Loucy (cell line): ENCODE measurements at regions not wholly inside any gene's neighbourhood (a gene's known extent, or its start where the extent isn't known, plus 50 kb on each side); places are given as distances from the start of the nearest gene placed in this dataset.
"Not testable (repeated sequence)": the region's sequence is repeated elsewhere in the genome, so short reads cannot be mapped to it uniquely, and the experiment has no call there.

Experiments
- H2AFZ ChIP-seq: fragments of 200-600 bp; sonication (generic); 2 replicates; pipeline ENCODE4 v1.6.0; 2016; ENCODE audit warnings: antibody characterized with exemption, mild to moderate bottlenecking, low read length, moderate library complexity
- H3F3A ChIP-seq: fragments of 200-600 bp; 2 replicates; pipeline ENCODE4 v1.6.0; 2016; ENCODE audit warnings: antibody characterized with exemption, low read depth, mild to moderate bottlenecking
- H3K27me3 ChIP-seq: fragments of 200-600 bp; sonication (generic); 2 replicates; pipeline ENCODE4 v1.6.1; 2014; ENCODE audit warnings: low read length, mild to moderate bottlenecking; ENCODE audit not compliant: insufficient read depth, poor library complexity, severe bottlenecking
- H3K36me3 ChIP-seq: fragments of 200-600 bp; sonication (generic); 2 replicates; pipeline ENCODE4 v1.6.1; 2016; ENCODE audit warnings: low read length; ENCODE audit not compliant: insufficient read depth
- H3K4me1 ChIP-seq: fragments of 200-600 bp; sonication (generic); 2 replicates; pipeline ENCODE4 v1.5.1; 2014; ENCODE audit warnings: low read length, mild to moderate bottlenecking; ENCODE audit not compliant: insufficient read depth, poor library complexity, severe bottlenecking
- H3K4me2 ChIP-seq: fragments of 200-600 bp; sonication (generic); 2 replicates; pipeline ENCODE4 v1.6.0; 2014; ENCODE audit warnings: antibody characterized with exemption, low read length, low read depth, mild to moderate bottlenecking; ENCODE audit not compliant: poor library complexity, severe bottlenecking
- H3K4me3 ChIP-seq: fragments of 200-600 bp; sonication (generic); 2 replicates; pipeline ENCODE4 v1.5.1; 2014; ENCODE audit warnings: low read length, mild to moderate bottlenecking, mixed read lengths; ENCODE audit not compliant: poor library complexity, severe bottlenecking
- H3K79me2 ChIP-seq: fragments of 200-600 bp; sonication (generic); 2 replicates; pipeline ENCODE4 v1.6.1; 2014; ENCODE audit warnings: low read length; ENCODE audit not compliant: insufficient read depth
- H3K9ac ChIP-seq: fragments of 200-600 bp; sonication (generic); 2 replicates; pipeline ENCODE4 v1.6.0; 2014; ENCODE audit warnings: mild to moderate bottlenecking, low read depth, low read length, moderate library complexity; ENCODE audit not compliant: poor library complexity, severe bottlenecking
- H3K9me2 ChIP-seq: fragments of 200-600 bp; sonication (generic); replicated peaks from 2 replicates; pipeline ENCODE4 v1.6.1; 2016; ENCODE audit warnings: low read depth, low read length, mixed read lengths
- H3K9me3 ChIP-seq: fragments of 200-600 bp; sonication (generic); 2 replicates; pipeline ENCODE4 v1.6.1; 2014; ENCODE audit warnings: mild to moderate bottlenecking, antibody characterized with exemption, low read length, low read depth; ENCODE audit not compliant: insufficient read depth
- H4K20me1 ChIP-seq: fragments of 200-600 bp; sonication (generic); 2 replicates; pipeline ENCODE4 v1.6.0; 2014; ENCODE audit warnings: antibody characterized with exemption, low read length, mild to moderate bottlenecking; ENCODE audit not compliant: insufficient read depth, poor library complexity, severe bottlenecking
- CTCF ChIP-seq: fragments of 200-600 bp; sonication (generic); conservative IDR thresholded peaks from 2 replicates; pipeline ENCODE4 v1.5.1; 2014; ENCODE audit warnings: mild to moderate bottlenecking, antibody characterized with exemption, low read length
- EZH2phosphoT487 ChIP-seq: fragments of 200-600 bp; IDR thresholded peaks from 2 replicates; pipeline ENCODE4 v1.6.1; 2018; ENCODE audit warnings: antibody characterized with exemption, mild to moderate bottlenecking, moderate library complexity, borderline replicate concordance

GRCh38 chr4:92251711-92252110 is 52.1 kb upstream of the GRID2 start:
- no peak for TF ChIP-seq EZH2phosphoT487
- TF ChIP-seq CTCF: no peak
- H3K79me2 ChIP-seq: no peaks in the 10 kb centered on the region
- H3K4me2 ChIP-seq: no peak overlapping the region
- no peak overlapping the region for H3K4me3 ChIP-seq
- no peaks in the 10 kb centered on the region; the same call in 1 of the 2 replicates for H3K9me3 ChIP-seq
- H3K27me3 ChIP-seq: no peaks in the 10 kb centered on the region
- H3K36me3 ChIP-seq: no peaks in the 10 kb centered on the region
- H2AFZ ChIP-seq: no peak overlapping the region
- no peak overlapping the region for H3K9ac ChIP-seq
- H3K9me2 ChIP-seq: no peaks in the 10 kb centered on the region
- no peaks in the 10 kb centered on the region for H4K20me1 ChIP-seq
- no peaks in the 10 kb centered on the region for H3F3A ChIP-seq
- H3K4me1 ChIP-seq: no peaks in the 10 kb centered on the region

- not testable (repeated sequence) for H3K9ac ChIP-seq, H3K79me2 ChIP-seq, H3K9me3 ChIP-seq, H4K20me1 ChIP-seq, H3K36me3 ChIP-seq, H3F3A ChIP-seq, H3K9me2 ChIP-seq, H2AFZ ChIP-seq, H3K4me2 ChIP-seq, H3K4me1 ChIP-seq, H3K27me3 ChIP-seq, H3K4me3 ChIP-seq
Observed at GRCh38 chr4:92252358-92252757, 51.4 kb upstream of the GRID2 start.

GRCh38 chr4:92252846-92253245 is 50.9 kb upstream of the GRID2 start:
- H4K20me1 ChIP-seq: no peaks in the 10 kb centered on the region
- H3K27me3 ChIP-seq: no peaks in the 10 kb centered on the region
- H3K36me3 ChIP-seq: no peaks in the 10 kb centered on the region
- H3K9me2 ChIP-seq: no peaks in the 10 kb centered on the region
- no peak for TF ChIP-seq CTCF
- no peak overlapping the region for H2AFZ ChIP-seq
- H3K9ac ChIP-seq: no peak overlapping the region
- H3K4me2 ChIP-seq: no peak overlapping the region
- no peaks in the 10 kb centered on the region for H3F3A ChIP-seq
- no peak overlapping the region for H3K4me3 ChIP-seq
- H3K4me1 ChIP-seq: no peaks in the 10 kb centered on the region
- H3K9me3 ChIP-seq: no peaks in the 10 kb centered on the region; the same call in 1 of the 2 replicates
- no peaks in the 10 kb centered on the region for H3K79me2 ChIP-seq

- H3F3A ChIP-seq: no peaks in the 10 kb centered on the region
- no peak for TF ChIP-seq CTCF
- no peak for TF ChIP-seq EZH2phosphoT487
- no peak overlapping the region for H3K4me3 ChIP-seq
Observed at GRCh38 chr4:92253550-92253949, 50.2 kb upstream of the GRID2 start.

More at GRCh38 chr4:92253550-92253949, 50.2 kb upstream of the GRID2 start:
- Histone ChIP-seq H3K4me1 (no peaks in the 10 kb centered on the region), H3K4me2 (no peak overlapping the region), H3K27me3 (no peaks in the 10 kb centered on the region), H4K20me1 (no peaks in the 10 kb centered on the region), H3K79me2 (no peaks in the 10 kb centered on the region), H3K36me3 (no peaks in the 10 kb centered on the region), H3K9me2 (no peaks in the 10 kb centered on the region), H3K9me3 (no peaks in the 10 kb centered on the region; the same call in 1 of the 2 replicates), H2AFZ (no peak overlapping the region), H3K9ac (no peak overlapping the region)
